OCI-LY7 (cell line): ENCODE measurements at regions not wholly inside any gene's neighbourhood (a gene's known extent, or its start where the extent isn't known, plus 50 kb on each side); places are given as distances from the start of the nearest gene placed in this dataset.

Experiments
- BruUV-seq: library from RNA; stranded (reverse); fragments of 400-500 nt; replicated peaks from 2 replicates; lab custom pipeline; 2021; lab: Mats Ljungman, UMichigan
- CTCF ChIA-PET: fragments of 300-600 bp; sonication (Branson Sonifier 250); formaldehyde crosslinking; loops from one replicate; lab custom pipeline; 2022; ENCODE audit warnings: antibody characterized with exemption; ENCODE audit not compliant: unreplicated experiment; lab: Charles Lee
- POLR2A ChIA-PET: fragments of 300-600 bp; sonication (Branson Sonifier 250); formaldehyde crosslinking; loops from one replicate; lab custom pipeline; 2022; ENCODE audit warnings: antibody characterized with exemption; lab: Charles Lee
- DNase-seq: peaks from one replicate; pipeline ENCODE4 v3.0.0-alpha.2; 2015; ENCODE audit warnings: low spot score
- H2AFZ ChIP-seq: fragments of 200-600 bp; sonication (generic), shearing (Covaris generic); 2 replicates; pipeline ENCODE4 v1.6.1; 2014; ENCODE audit warnings: mild to moderate bottlenecking, antibody characterized with exemption, low read length, moderate library complexity
- H3K27ac ChIP-seq: fragments of 200-600 bp; sonication (generic); 2 replicates; pipeline ENCODE4 v1.5.1; 2014; ENCODE audit warnings: mixed run types, low read depth, mild to moderate bottlenecking, moderate library complexity, low read length, inconsistent platforms; ENCODE audit not compliant: poor library complexity, severe bottlenecking
- H3K36me3 ChIP-seq: fragments of 200-600 bp; sonication (generic); 2 replicates; pipeline ENCODE4 v1.6.1; 2014; ENCODE audit warnings: mild to moderate bottlenecking, antibody characterized with exemption, low read length, moderate library complexity, mixed read lengths; ENCODE audit not compliant: insufficient read depth
- H3K4me1 ChIP-seq: fragments of 200-600 bp; sonication (generic); 2 replicates; pipeline ENCODE4 v1.5.1; 2014; ENCODE audit warnings: mild to moderate bottlenecking, low read length; ENCODE audit not compliant: insufficient read depth, poor library complexity, severe bottlenecking
- H3K4me2 ChIP-seq: fragments of 200-600 bp; sonication (generic); 2 replicates; pipeline ENCODE4 v1.6.1; 2014; ENCODE audit warnings: mild to moderate bottlenecking, low read length
- H3K4me3 ChIP-seq: fragments of 200-600 bp; sonication (generic); 2 replicates; pipeline ENCODE4 v1.5.1; 2014; ENCODE audit warnings: mild to moderate bottlenecking, low read depth, low read length; ENCODE audit not compliant: poor library complexity, severe bottlenecking
- H3K79me2 ChIP-seq: fragments of 200-600 bp; sonication (generic); 2 replicates; pipeline ENCODE4 v1.6.1; 2016; ENCODE audit warnings: low read depth, mild to moderate bottlenecking, low read length, moderate library complexity, mixed read lengths; ENCODE audit not compliant: insufficient read depth
- H3K9me2 ChIP-seq: fragments of 200-600 bp; sonication (generic); 2 replicates; pipeline ENCODE4 v1.6.1; 2016; ENCODE audit warnings: mild to moderate bottlenecking, low read length, mixed read lengths; ENCODE audit not compliant: insufficient read depth
- H3K9me3 ChIP-seq: fragments of 200-600 bp; sonication (generic); 2 replicates; pipeline ENCODE4 v1.6.1; 2014; ENCODE audit warnings: mild to moderate bottlenecking, mixed run types, low read length, mixed read lengths
- H4K20me1 ChIP-seq: fragments of 200-600 bp; sonication (generic); 2 replicates; pipeline ENCODE4 v1.6.1; 2014; ENCODE audit warnings: mild to moderate bottlenecking, antibody characterized with exemption, low read length, moderate library complexity, mixed read lengths; ENCODE audit not compliant: insufficient read depth
- CTCF ChIP-seq: fragments of 200-600 bp; sonication (generic); conservative IDR thresholded peaks from 2 replicates; pipeline ENCODE4 v1.5.1; 2014; ENCODE audit warnings: mild to moderate bottlenecking, antibody characterized with exemption, low read length, moderate library complexity, mixed read lengths
- EZH2phosphoT487 ChIP-seq: fragments of 200-600 bp; sonication (generic); IDR thresholded peaks from 2 replicates; pipeline ENCODE4 v1.6.1; 2018; ENCODE audit warnings: low read depth, borderline replicate concordance, mild to moderate bottlenecking, mixed run types, antibody characterized with exemption, low read length, moderate library complexity, mixed read lengths
- intact Hi-C: fragments of 100-400 bp; cut with micrococcal nuclease; formaldehyde crosslinking; loops from one replicate; pipeline ENCODE4 v1.10.0; 2022; ENCODE audit not compliant: unreplicated experiment

GRCh38 chr22:47308886-47309285 lies 546.4 kb downstream of the TBC1D22A start:
- Histone ChIP-seq H3K9me3 (no peaks in the 10 kb centered on the region), H3K4me1 (no peaks in the 10 kb centered on the region), H3K79me2 (no peaks in the 10 kb centered on the region), H2AFZ (no peak overlapping the region), H3K4me2 (no peak overlapping the region), H3K27ac (no peak overlapping the region), H3K4me3 (no peak overlapping the region), H3K36me3 (no peaks in the 10 kb centered on the region), H3K9me2 (no peaks in the 10 kb centered on the region), H4K20me1 (no peaks in the 10 kb centered on the region)
- intact Hi-C loops = no loop called here
- no peak for DNase-seq
- no peak for TF ChIP-seq CTCF
- TF ChIP-seq EZH2phosphoT487 = no peak
- BruUV-seq = no TSS peak
- ChIA-PET POLR2A (no interaction called here), CTCF (no interaction called here)

- BruUV-seq = no TSS peak
- Histone ChIP-seq H3K36me3 (no peaks in the 10 kb centered on the region), H3K9me2 (no peaks in the 10 kb centered on the region), H3K4me1 (no peaks in the 10 kb centered on the region), H3K4me2 (no peak overlapping the region), H3K4me3 (no peak overlapping the region), H2AFZ (no peak overlapping the region), H3K27ac (no peak overlapping the region), H4K20me1 (no peaks in the 10 kb centered on the region), H3K79me2 (no peaks in the 10 kb centered on the region), H3K9me3 (no peaks in the 10 kb centered on the region)
- TF ChIP-seq CTCF (no peak), EZH2phosphoT487 (no peak)
- intact Hi-C loops = no loop called here
- CTCF ChIA-PET = no interaction called here
- no peak for DNase-seq
- POLR2A ChIA-PET = no interaction called here
These were observed 545.4 kb downstream of the TBC1D22A start for GRCh38 chr22:47307822-47308221.

- no peaks in the 10 kb centered on the region for H4K20me1 ChIP-seq
- no peaks in the 10 kb centered on the region for H3K36me3 ChIP-seq
- H3K4me2 ChIP-seq = no peak overlapping the region
- no peaks in the 10 kb centered on the region for H3K79me2 ChIP-seq
- no peak overlapping the region for H3K27ac ChIP-seq
- H3K9me3 ChIP-seq = no peaks in the 10 kb centered on the region
- no peak for DNase-seq
- no peak overlapping the region for H2AFZ ChIP-seq
- CTCF ChIA-PET = no interaction called here
- H3K4me3 ChIP-seq = no peak overlapping the region
- H3K4me1 ChIP-seq = no peaks in the 10 kb centered on the region
- POLR2A ChIA-PET = no interaction called here
- no TSS peak for BruUV-seq
- no peaks in the 10 kb centered on the region for H3K9me2 ChIP-seq
- intact Hi-C loops = no loop called here
- TF ChIP-seq EZH2phosphoT487 = no peak
- no peak for TF ChIP-seq CTCF
These were observed 544.9 kb downstream of the TBC1D22A start for GRCh38 chr22:47307326-47307725.
